GM20000 (cell line): ENCODE measurements at regions not wholly inside any gene's neighbourhood (a gene's known extent, or its start where the extent isn't known, plus 50 kb on each side); places are given as distances from the start of the nearest gene placed in this dataset.

ENCODE experiments used
- DNase-seq: peaks from one replicate; pipeline ENCODE4 v3.0.0; 2012; ENCODE audit warnings: low spot score
- CTCF ChIP-seq: IDR thresholded peaks from 2 replicates; pipeline ENCODE4 v1.5.1; 2012; ENCODE audit warnings: mild to moderate bottlenecking, control low read depth; ENCODE audit errors: extremely low read depth, missing control alignments

- no peak for DNase-seq
- TF ChIP-seq CTCF = no peak
Observed at GRCh38 chr3:18071833-18072232, 329.4 kb upstream of the TBC1D5 start.

GRCh38 chr3:18070944-18071343 lies 328.5 kb upstream of the TBC1D5 start:
- no peak for DNase-seq
- no peak for TF ChIP-seq CTCF

GRCh38 chr3:18070231-18070630 lies 327.8 kb upstream of the TBC1D5 start:
- no peak for DNase-seq
- TF ChIP-seq CTCF = no peak

GRCh38 chr3:18069568-18069967 lies 327.1 kb upstream of the TBC1D5 start:
- DNase-seq = no peak
- TF ChIP-seq CTCF = no peak

- TF ChIP-seq CTCF = no peak
- DNase-seq = no peak
Observed at GRCh38 chr3:18066899-18067582, 324.6 kb upstream of the TBC1D5 start.

GRCh38 chr3:18064586-18064985 lies 322.2 kb upstream of the TBC1D5 start:
- DNase-seq = no peak
- no peak for TF ChIP-seq CTCF

- DNase-seq = no peak
- no peak for TF ChIP-seq CTCF
Observed at GRCh38 chr3:18062657-18063025, 320.2 kb upstream of the TBC1D5 start.
